ENCODE measurements at regions not wholly inside any gene's neighbourhood (a gene's known extent, or its start where the extent isn't known, plus 50 kb on each side); places are given as distances from the start of the nearest gene placed in this dataset.
"Not testable (repeated sequence)": the region's sequence is repeated elsewhere in the genome, so short reads cannot be mapped to it uniquely, and the experiment has no call there.

DNA sequence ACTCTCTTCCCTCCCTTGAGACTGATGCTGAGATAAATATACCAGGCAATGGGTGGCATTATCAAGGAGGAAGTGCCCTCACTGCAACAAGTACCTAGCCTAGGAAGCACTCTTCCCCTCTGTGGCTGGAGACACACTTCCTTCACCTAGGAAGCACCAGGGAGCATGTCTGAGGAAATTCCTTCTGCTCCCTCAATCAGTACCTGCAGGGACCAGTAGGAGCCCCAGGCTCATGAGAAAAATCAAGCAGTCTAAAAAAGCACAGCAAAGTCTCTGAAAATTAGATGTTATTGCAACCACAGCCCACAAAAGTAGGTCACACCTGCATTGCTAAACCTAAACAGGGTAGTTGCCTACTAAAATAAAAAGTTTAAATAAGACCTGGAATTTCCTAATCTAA lies 78.2 kb upstream of the TRPM1 start:
- no peak for DNase-seq

DNA sequence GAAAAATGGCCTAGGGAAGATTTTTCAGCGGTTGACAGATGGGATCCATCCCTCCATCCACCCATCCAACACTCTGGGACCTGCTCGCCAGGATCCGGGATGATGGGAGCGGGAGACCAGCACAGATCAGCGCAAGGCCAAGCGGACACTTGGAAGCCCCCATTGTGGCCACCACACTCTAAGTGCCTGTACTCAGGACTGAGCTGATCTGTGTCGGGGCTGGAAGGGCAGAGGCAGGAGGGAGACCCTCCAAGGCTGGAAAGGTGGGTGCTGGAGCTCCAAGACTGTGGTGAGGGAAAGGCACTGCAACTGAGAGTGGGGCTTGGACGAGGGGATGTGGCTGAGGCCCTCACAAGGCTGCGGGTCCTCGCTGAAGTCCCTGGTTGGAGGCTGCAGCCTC lies 91.8 kb upstream of the TRPM1 start:
- no peak for DNase-seq

DNA sequence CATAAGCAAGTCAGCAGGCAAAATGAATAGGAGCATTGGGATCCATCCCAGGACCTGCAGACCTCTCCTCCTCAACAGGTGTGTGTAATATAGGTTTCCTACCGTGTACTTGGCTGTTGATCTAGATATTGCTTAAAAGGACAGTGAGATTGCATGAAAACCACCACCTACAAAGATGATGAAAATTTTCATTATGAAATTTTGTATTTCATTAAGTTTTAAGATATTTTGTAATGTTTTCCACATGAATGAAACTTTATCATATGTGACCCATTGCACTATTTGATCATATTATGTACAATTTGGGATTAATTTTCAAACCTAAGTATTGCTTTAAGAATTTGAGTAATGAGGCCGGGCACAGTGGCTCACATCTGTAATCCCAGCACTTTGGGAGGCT lies 94.3 kb upstream of the TRPM1 start:
- DNase-seq, result peak in 2 of 3 donors; percentile 39 to 49

DNA sequence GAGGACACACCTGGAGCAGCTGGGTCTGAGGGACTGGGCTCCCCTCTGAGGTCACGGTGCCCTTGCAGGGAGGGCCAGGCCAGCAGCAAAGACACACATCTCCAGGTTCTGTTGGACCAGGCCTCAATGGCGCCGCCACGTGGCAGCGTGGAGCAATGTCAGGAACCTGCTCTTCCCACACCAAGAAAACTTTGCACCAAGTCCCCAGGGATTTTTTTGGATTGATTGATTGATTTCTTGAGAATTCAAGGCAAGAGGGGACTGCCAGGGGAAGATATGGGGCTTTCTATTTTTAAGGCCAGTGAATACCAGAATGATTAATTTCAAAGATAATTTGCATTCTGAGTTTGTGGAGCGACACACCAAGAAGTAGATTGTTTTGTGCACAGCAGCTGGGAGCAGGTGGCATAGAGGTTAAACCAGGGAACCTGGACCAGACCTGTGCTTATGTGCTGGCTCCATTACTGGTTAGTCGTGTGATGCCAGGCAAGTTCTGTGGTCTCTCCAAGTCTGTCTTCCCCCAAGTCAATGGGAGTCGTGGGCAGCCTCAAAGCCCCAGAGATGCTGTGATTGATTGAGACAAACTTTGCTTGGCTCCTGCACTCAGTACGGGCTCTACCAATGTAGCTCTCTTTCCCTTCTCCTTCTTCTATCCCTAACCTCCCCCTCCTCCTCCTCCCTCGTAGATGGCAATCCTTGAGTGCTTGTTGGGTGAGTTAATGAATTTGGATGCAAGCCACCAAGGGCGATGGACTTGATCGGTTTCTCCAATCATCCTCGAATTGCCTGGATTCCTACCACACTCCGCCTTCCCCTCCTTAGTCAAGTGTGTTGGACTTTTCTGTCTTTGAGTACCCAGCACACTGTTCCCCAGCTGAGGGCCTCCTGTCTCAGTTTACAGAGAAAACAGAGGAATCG lies 96.2 kb upstream of the TRPM1 start:
- peak; percentile 61 to 72 (median 64) for DNase-seq

DNA sequence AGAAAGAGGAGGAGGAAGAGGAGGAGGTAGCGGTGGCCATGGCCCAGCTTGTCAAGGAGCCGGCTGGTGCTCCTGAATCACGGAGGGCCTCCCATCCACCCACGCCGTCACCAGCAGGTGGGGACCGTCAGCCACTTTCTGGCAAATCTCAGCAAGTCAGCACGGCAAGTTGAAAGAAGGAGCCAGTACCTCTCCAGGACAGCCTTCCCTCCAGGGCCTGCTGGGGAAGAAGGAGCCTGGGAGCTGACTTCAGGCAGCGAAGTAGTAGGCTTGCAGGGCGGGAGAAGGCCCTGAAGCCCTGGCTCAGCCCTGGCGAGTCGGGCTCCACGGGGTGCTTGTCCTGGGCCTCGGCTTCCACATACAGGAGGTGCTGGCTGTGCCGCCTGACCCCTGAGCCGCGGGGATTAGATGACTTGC lies 99.2 kb upstream of the TRPM1 start:
- DNase-seq, result peak; percentile 47 to 68 (median 51)

DNA sequence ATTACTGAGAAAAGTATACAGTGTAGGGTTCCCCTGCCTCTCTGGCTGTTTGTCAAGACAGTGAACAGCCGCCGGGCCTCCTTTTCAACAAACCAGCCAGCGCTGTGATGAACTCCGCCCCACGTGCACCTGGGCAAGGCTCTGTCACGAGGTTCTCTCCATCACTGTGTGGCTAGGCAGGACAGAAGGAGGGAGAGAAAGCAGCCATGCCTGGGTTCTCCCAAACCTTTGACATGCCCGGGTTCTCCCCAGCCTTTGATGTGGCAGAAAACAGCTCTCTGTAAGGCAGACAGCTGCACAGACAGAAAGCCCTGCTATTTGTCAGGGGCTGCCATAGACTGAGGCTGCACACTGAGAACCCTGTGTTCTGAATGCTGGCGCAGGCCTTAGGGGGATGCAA lies 101.4 kb upstream of the TRPM1 start:
- no peak for DNase-seq

DNA sequence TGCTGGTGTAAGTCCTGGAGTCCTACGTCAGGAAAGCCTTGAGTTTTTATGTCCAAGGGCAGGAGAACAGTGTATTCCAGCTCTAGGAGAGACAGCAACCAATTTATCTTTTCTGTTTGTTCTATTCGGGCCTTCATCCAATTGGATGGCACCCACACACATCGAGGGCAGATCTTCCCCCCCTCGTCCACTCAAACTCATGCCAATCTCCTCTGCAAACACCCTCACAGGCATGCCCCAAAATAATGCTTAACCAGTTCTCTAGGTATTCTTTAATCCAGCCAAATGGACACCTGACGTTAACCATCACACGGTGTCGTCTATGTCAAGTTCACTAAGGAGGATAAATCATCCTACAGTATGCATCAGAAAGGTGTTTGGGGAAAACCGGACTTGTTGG lies 102.5 kb upstream of the TRPM1 start:
- DNase-seq, result no peak

DNA sequence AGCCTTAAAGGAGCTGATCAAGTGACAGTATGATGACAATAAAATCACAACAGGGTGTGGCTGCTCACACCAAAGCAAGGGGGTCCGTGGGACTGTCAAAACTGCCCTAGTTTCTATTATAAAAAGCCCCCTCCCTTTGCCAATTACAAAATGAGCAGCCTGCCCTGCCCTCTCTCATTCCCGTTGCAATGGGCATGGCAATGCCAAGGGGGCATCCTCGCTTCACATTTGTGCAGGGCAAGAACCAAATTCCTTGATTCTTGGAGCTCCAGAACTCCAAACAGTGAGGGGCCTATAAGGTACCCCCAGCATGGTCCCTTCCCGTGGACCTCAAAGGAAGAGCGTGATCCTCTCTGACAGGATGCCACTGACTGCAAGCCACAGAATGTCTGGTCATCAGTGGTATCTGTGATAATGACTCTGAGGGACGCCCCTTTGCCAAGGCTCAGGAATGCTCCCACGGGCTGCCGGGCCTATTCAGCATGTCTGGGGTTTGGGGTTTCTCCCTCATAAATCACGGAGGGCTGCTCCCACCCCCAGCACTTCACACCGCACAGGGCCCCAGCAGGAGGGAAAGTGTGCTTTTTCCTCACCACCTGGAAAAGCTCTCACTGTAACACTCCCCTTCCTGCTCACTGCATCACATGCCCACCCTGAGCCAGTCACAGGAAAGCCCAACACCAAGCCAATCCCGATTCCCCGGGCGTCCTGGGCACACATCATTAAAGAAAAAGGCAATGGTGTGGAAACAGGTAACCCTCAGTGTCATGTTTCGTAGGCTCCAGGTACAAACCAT lies 105.1 kb upstream of the TRPM1 start:
- no peak for DNase-seq

DNA sequence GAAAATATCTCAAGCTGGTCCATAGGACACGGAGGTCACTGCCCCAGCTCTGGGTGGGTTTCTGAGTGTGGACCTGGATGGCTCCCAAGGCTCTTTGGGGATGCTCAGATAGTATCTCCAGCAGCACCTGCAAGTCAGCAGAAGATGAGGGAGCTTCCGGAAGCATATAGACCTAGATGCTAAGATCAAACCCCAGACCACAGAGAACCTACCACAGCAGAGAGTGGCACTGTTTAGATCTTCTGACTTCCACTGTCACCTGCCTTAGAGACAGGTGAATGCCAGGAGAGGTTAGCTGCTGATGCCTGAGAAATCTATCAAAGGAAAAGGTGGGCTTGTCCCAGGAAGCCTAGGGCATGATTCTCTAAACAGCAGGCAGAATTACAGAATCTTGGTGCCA lies 105.7 kb upstream of the TRPM1 start:
- no peak for DNase-seq

DNA sequence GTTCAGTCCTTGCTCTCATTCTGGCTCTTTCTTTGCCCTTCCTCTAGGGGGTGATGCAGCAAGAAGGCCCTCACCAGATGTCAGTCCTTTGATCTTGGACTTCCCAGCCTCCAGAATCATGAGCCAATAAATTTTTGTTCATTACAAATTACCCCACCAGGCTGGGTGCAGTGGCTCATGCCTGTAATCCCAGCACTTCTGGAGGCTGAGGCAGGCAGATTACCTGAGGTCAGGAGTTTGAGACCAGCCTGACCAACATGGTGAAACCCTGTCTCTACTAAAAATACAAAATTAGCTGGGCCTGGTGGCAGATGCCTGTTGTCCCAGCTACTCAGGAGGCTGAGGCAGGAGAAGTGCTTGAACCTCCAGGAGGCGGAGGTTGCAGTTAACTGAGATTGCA lies 106.3 kb upstream of the TRPM1 start:
- not testable (repeated sequence) for DNase-seq

DNA sequence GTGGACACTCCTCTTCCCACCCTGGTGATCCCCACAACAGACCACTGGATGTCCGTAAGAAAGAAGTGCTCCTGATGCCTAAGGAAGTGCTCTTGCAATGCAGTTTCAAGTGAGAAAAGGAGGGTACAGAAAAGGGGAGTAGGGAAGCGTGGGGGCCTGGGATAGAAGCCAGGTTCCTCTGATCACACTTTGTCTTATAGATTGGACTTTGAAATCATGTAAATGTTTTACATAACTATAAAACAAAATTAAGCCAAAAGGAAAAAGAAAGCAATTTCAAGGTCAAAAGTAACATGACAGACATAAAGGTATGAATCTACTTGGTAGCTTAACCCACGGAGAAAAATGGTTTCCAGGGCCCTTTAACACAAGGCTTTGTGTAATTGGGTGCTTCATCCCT lies 107.3 kb upstream of the TRPM1 start:
- DNase-seq, result no peak

DNA sequence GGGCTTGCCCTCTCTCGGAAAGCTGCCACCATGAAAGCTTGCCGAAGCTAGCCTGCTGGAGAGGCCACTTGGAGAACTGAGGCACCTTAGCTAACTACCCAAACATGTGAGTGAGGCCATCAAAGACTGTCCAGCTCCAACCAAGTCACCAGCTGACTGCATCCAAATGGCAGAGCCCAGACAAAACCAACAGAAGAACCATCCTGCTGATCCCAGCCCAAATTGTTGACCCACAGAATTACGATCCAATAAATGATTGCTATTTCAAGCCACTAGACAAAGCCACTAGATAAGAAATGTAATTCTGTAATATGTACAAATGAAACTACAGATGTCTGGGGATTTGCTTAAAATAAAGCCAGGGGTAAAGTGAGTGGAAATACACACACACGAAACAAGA lies 109.8 kb upstream of the TRPM1 start:
- no peak for DNase-seq

DNA sequence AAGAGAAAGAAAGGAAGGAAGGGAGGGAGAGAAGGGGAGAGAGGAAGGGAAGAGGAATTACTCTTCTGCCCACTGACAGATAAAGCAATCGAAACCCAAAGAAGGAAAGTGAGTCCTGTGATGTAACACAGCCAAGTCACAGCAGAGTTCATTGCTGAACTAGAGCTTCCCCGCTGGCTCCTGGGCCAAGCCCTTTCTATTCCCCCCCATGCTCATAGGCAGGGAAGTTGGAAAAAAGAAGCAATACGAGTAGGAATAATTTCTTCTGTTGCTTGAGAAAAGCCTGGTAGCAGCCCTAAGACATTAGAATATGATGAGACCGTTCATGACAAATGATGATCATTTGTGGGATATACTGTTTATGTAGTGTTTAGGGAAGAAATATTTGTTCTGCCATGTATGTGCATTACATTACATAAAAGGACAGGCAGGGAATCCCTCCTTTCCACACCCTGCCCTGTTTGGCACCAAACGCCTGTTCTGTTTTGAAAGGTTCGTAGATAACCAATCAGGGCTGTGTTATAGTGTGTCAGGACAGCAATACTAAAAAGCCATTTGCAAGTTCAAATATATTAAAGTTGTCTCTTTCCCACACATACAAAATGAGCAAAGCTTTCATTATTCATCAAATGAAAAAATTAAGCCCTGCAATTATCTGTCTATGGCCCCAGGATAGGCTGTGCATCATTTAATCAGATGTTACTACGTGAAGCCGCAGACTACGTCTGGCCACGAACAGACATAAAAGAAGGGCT lies 111.0 kb upstream of the TRPM1 start:
- DNase-seq, result peak; percentile 86 to 92 (median 90)

DNA sequence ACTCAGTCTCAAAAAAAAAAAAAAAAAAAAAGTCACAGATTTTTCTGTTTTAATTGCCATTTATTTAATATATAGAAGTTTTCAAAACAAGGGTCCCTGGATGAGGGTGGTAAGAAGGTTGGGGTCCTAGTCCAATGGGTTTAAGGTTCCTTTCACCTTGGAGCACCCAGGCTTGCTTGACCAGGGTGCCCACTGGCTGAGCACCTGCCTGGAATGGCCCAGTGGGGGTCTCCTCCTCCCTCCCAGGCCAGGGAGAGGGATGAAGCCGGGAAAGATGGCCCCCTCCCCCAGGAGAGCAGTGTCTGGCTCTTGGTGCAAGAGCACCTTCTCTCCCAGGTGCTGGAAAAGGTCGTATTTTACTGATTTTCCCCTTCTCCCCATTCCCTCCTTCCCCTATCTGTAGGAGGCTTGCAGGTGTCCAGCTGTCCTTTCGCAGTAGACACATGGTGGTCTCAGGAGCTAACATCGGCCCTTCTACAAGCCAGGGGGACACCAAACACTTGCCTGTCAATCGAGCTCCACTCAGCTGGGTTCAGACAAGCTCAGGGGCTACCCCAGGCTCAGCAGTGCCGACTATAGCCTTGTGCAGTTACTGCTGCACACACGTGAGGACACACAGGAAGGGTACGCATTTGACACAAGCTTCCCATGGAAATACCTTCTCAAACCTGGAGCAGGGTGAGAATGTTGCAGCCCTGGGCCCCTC lies 112.3 kb upstream of the KLF13 start:
- no peak for DNase-seq

DNA sequence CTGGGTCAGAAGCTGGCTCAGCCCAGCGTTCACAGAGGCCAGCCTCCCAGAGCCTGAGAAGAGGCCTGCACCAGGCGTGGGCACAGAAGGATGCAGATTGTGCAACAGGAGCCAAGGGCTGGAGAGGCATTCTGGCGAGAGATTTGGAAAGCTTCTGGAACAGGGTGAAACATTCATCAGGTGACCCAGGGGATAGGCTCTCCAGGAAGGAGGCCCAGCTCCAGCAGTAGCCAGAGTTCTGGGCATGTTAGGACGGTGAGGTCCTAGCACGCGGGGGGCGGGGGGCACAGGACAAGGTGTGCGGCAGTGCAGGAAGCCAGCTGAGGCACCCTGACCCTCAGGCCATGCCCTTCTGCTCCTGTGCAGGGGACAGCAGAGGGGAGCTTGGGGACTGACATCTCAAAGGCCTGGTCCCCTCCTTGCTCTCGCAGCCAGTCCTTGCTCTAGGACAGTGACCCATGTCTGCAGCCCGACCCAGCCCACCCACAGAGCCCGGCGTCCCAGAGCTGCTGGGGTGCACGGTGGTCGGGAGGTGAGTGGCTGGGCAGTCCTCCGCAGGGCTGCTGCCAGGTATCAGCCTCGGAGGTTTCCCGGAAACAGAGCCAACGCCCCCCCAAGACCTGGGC lies 111.7 kb upstream of the KLF13 start:
- peak; percentile 74 to 79 (median 77) for DNase-seq

DNA sequence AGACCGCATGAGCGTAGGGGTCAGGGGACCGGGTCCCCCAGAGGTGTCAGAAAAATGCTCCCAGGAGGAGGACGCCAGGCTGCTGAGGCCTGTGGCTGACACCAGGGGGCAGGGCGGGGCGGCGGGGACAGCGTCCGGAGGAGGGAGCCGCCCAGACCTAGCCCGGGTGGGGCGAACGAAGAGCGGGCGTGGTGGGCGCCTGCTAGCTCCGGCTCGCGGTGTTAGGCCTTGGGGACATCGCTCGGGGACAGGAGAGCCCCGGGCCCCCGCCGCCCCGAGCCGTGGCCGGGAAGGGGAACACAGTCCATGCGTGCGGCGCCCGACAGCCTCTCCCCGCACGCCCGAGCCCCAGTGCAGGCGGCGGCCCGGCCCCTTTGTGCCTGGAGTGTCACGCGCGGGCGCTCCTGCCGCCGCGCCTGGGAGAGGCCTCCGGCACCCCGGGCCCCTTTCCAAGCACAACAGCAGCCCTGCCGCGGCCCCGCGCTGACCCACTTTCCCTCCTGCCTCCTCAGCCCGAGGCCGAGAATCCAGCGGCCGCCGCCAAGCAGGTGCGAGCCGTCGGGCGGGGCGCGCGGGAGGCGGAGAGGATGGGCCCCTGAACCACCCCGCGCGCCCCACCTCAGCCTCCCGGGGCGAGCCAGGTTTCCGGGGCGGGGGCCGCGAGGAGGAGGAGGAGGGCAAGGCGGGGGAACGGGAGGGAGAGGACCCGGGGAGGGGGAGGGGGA lies 111.0 kb upstream of the KLF13 start:
- peak; percentile 82 to 95 (median 90) for DNase-seq

DNA sequence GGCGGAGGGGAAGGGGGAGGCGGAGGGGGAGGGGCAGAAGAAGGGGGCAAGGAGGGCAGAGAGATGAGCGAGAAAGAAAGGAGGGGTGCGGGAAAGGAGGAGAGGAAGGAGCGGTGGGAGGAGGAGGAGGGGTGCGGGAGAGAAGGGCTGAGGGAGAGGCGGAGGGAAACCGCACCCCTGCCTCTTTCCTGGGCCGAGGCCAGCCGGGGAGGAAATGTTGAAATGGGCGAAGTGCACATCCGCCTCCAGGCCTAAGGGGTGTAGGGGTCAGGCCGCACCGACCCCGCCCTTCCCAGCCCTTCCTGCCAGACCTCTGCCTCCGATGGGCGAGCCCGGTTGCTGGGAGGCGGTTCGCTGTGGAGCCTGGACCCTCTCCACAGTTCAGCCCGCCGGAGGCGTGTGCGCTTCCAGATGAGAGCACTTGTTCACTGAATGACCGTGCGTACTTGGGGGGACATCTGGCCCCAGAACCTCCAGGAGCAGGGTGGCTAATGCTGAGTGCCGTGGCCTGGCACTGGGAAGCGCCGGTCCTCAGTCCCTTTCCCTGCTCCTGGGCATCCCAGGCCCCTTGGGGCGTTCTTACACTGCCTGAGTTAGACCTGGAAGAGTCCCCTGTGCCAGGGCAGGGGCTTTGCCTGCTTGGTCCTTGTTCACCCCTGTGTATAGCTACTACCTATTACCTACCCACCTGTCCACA lies 110.3 kb upstream of the KLF13 start:
- DNase-seq, result peak; percentile 81 to 90 (median 86)

DNA sequence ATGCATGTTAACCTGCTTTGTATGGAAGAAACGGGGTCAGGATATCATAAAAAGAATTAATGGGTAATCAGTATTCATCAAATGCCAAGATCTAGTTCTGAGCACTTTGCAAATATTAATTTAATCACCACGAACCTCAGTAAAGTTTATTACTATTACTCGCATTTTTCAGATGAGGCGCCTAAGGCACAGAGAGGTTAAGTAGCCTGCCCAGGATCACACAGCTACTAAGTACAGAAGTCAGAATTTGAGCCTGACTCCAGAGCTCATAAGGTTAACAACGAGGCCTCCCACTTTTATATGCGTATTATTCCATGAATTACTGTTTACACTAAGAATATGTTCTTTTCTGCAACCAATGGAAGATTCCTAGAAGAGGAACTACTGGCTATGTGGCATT lies 109.6 kb upstream of the KLF13 start:
- no peak for DNase-seq

DNA sequence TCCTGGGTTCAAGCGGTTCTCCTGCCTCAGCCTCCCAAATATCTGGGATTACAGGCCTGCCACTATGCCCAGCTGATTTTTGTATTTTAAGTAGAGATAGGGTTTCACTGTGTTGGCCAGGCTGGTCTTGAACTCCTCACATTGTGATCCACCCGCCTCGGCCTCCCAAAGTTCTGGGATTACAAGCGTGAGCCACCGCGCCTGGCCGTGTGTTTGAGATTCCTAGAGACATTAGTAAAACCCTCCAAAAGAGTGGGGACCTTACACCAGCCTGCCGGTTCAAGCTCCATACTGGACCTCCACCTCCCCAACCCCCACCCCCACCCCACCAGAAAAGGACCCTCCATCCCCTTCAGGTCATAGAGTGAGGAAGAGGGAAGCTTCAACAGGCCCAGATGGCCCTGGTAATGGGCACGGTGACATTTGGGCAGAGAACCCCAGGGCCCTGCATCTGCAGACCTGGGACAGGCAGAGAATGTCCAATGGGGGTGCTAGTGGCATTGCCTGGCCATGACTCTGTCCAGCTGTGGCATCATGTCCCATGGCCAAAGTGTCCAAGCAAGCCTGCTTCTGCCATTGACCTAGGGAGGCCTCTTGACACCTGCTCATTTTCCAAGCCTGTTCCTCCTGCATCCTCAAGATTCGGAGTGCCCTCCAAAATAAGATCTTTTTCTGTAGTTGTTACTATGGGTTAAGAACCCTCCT lies 108.9 kb upstream of the KLF13 start:
- no peak for DNase-seq

DNA sequence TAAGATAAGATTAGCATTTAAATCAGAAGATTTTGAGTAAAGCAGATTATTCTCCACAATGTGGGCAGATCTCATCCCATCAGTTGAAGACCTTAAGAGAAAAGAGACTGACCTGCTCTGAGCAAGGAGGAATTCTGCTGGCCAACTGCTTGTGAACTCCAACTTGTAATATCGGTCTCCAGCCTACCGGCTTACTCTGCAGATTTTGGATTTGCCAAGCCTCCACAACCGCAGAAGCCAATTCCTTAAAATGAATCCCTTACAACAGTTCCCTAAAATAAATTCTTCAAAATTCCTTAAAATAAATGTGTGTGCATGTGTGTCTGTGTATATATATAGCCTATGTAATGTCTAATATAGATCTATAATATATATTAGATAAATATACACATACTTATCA lies 107.4 kb upstream of the KLF13 start:
- DNase-seq, result peak in 1 of 3 donors; percentile 28

All from suppressor macrophage treated with lipopolysaccharide for 1 hour (primary cell).